ENCODE measurements at regions not wholly inside any gene's neighbourhood (a gene's known extent, or its start where the extent isn't known, plus 50 kb on each side); places are given as distances from the start of the nearest gene placed in this dataset.

DNA sequence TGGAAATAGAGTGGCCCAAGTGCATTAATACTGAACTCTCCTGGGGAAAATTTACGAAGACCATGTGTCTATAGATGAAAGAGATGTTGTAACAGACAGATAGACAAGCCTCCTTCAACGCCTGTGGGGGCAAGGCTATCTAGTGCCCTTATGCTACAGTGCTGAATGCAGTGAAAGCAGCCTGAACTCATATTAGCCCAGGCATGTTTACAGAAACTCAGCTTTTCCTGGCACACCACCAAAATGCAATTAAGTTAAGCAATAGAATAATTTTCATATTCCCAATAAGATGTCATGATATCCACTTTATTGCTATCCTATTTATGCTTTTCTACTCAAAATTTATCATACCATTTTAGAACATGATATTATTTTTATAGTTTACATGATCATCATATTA, 277.0 kb downstream of the DIRAS2 start:
- DNase-seq = no peak

DNA sequence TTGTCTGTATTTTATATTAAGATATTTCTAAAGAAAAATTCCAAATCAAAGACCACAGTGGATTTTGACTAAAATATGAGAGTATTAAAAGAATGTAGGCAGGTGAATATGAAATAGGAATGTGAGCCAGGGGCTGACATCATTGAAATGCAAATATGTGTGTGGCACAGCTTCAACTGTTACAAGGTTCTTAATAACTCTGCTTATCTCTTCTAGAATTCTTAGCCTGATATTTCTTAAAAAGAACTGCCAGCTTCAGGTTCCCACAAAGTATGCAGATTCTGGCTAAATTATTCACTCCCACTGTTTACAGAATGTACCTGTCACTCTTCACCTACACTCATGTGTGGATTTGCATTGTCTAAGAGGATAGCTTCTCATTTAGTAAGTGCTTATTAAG, 274.4 kb downstream of the DIRAS2 start:
- no peak for DNase-seq

DNA sequence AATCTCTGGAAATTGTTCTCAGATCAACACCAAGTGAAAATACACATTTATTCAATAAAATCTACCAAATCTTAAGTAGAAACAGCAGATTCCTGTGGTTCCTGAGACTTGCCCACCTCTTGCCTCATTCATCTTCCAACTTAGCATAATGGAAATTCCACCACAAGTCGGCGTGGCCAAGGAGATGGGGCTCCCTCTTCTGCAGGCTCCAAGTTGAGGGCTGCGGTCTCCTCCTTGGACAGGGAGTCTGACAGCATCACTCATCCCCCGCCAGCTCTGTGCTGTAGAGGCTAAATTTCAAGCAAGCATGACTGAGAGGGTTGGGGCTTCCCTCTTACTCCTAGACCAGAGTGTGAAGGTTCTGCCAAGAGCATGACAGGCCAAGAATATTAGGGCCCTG, 273.7 kb downstream of the DIRAS2 start:
- DNase-seq = no peak

DNA sequence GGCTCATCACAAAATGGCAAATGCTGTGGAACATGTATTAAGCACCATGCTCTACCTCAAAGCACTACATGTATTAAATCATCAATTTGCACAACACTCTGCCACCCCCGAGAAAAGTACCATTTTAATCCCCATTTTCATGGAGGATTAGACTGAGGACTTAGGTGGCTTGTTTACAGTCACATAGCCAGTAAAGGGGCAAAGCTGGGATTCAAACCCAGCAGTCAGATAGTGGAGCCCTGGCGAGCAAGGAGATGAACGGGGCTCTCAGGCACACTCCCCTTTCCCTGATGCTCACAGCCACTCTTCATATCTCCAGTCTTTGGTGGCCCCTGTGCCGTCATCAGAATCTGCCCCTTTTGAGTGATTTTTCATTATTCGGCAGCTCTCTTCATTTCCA, 262.9 kb downstream of the DIRAS2 start:
- no peak for DNase-seq

DNA sequence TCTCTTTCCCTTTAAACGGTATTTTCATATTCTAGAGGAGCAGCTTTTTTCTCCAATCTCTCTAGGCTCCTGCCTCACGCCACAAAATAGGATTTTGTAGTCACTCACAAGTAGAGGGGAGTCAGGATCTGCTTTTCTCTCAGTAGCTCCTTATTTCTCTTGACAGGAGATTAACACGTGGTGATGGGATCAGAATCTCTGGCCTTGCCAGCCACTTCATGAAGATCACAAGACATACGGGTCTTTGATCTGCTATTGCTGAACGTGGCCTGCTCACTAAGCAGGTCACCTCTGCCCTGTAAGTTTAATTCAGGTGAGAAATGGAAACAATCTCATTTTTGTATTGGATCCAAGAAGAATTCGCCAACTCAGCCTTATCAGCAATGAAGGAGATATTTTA, 257.5 kb downstream of the DIRAS2 start:
- DNase-seq = no peak

DNA sequence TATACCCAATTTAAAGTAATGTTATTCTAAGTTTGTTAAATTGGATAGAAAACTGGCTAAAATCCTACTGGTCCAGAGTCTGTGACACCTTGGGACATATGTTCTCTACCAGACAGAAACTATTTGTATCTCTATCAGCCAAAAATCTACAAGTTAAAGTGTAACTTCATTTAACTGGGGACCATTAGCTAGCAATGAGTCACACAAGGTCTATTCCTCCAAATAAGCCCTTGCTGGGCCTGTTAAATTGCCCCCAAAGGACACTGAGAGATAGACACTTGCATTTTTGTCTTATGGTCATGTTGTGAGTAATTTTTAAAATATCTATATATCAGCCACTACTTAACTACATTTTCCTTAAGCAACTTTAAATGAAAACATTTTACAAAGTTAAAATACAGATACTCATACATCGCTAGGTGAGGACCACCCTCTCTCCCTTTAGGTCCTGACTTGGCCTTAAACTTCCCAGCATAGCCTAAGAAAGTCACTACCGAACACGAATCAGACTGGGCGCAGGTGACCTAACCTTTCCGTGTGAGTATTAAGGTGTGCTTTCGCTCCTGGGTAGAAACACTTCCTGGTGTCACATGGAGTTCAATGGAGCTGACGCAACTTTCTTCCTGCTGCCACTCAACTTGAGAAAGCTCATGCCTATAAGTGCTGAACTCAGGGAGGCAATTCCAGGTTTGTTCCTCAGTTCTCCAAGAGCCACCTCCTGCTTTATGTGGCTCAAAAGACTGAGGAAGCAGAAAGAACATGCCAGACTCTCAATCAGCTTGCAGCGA, 249.1 kb downstream of the DIRAS2 start:
- no peak for DNase-seq

DNA sequence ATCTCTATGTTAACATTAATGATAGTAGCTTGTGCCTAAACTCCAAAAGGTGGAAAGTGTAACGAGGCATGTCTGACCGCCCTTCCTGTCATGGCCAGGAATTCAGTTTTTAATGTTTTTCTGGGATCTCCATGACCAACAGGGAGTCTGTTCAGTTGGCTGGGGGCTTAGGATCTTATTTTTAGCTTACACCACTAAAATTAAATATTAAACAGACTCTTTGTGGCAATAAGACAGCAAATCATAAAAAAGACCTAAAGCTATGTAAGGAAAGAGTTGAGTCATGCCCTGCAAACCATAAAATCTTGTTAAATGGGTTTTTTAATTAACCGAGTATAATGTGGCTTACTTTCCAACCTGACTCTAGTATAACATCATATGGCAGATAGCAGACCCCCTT, 247.8 kb downstream of the DIRAS2 start:
- DNase-seq = no peak

DNA sequence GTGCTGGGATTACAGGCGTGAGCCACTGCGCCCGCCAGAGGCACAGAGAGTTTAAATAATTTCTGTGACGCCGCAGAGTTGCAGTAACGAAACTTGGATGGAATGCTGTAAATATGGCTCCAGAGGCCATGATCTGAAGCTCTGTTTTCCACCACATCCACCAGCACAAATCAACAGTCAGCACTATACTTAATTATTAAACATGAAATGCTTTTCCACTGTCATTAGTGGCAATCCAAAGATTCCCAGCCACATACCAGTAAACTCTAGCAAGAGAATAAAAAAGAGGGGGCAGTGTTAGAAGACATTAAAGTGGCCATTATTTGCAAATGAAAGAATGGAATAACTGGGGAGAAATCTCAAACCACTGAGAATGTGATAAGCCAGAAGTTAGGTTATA, 242.5 kb downstream of the DIRAS2 start:
- DNase-seq = no peak

DNA sequence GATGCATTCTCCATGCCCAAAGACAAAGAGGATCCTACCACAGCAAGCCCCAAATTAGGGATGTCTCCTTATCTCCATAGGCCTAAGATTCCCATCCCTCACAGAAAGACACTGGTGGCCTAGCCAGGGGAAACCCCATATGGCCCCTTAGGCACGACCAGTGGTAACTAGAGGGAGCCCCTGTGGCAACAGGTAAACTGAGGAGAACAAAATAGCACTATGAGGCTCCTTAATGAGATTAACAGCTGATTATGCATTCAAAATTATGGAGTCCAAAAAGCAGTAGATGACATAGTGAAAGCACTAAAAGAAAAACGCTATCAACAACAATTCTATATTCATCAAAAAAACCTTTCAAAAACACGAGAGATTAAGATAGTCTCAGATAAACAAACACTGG, 234.0 kb downstream of the DIRAS2 start:
- DNase-seq = no peak

DNA sequence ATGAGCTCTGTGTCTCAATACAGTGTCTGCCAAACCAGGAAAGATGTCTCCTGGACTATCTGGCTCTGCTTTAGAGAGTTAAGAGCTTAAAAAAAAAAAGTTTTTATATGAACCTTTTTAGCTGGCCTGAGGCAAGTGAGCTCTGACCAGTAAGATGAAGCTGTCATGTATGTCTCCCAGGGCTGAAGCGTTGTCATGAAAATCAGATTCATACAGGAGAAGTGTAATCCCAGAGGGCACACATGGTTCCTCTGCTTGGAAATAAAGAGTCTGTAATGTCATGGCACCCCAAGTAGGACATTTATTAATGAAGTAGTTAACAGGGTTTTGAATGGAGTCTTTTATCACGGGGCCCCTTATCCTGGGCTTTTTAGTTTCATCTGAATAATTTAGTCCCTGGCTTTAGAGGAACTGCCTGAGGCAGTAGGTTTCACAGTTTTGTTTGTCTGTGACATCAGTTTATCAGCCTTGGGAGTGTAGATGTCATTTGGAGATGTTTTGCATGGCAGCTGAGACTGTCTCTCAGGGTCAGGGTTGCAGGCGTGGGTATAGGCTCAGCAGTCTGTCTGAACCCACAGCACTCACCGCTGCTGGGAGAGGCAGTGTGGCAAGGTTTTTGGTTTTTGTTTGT, 223.3 kb downstream of the DIRAS2 start:
- no peak for DNase-seq

DNA sequence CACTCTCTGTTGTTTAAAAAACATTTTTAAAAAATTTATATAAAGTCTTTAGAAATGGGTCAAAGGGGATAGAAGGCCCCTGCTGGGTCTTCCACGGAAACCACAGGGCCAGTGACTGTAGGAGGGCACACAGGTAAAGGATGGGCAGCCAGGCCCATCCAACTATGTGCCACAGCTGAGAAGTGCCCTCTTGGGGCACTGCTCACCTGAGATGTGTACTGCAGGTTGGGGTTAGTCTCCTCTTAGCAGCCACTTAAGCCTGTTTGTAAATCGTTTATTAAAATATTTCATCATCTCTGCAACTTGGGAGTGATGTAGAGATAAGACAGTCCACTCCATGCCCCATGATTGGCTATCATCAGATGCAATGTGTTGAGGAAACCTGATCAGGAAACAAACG, 222.4 kb downstream of the DIRAS2 start:
- no peak for DNase-seq

DNA sequence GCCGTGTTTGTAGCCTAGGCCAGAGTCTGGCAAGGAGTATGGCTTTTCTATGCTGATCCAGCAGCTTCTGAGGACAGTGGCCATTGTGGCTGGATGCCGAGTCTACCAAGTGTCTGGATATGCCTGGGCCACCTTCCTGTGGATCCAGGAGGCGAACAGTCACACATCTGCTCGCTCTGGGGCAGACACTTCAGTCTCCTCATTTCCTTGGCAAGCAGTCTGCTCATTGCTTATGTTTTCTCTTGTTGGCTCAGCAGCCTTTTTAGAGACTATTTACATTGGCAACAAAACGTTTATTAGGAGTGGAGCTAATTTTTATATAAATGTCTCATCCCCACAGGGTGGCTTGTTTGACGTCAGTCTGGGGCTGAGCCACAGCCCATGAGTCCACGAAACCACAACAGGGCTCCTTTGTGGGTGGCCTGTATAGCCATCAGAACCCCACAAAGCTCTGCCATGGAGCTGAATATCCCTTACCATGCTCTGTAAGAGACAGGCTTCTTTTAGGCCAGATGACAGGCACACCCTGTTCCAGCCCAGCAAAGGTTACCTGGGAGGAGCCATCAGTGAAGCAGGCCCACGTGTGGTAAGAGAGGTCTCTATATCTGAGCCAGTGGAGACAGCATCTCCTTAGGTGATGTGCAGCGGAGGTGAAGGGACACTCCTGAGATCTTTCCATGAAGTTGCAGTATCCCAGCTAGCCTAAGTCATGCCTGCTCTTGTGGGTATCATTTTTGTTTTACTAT, 221.7 kb downstream of the DIRAS2 start:
- DNase-seq = no peak

DNA sequence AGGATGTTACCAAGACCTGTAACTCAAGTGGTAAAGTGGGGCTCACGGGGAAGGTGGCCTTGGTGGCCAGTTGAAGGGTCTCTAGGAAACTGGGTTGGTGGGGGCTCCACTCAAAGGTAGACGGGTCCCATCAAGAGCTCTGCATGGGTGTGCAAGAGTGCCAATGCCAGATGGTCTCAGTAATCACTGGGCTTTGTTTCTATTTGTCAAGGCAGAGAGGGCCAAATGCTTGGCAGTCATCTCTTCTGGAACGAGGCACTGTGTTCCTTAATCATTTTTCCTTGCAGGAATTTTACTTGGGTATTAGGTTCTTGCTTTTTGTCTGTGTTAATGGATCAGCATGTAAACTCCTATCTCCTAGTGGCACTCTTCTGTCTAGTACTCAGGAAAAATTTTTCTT, 220.8 kb downstream of the DIRAS2 start:
- no peak for DNase-seq

DNA sequence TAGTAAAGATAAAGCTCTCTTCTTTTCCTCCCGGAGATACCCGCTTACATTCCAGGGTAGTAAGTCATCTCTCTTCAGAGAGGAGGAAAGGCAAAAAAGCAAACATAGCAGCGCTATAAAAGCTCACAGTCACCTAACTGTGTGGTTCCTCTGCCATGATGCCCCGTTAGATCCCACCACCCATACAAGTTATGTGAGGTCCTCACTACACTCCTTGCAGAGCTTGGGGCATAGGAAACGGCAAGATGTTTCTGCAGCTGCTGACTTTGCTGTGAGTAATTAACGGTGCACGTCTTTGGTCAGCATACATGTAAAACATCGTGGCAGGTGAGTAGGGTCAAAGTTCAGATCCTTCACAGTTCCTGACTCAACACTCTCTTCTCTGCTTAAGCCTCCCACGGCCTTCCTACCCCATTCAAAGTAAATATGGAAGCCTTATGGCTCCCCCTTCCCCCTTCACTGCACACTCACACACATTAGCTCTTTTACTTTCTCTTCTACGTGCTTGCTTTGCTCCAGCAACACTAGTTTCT, 218.9 kb downstream of the DIRAS2 start:
- DNase-seq = no peak

DNA sequence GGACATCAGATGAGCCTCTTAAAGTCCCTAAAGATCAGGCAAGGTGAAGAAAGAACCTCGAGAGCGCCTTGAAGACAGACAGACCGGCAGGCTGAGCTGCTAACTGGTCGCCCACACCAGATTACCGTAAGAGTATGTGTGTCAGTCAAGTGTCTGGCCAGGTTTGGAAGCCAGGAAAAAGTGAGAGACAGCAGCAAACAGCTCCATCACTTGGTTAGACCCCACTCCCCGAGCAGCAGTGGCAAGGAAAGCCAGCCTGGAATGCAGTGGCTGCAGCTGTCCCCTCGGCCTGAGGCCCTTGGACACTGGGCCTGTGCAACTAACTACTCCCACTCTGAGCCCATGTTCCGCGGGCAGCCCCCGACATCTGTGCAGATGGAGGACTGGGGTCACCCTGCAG, 214.1 kb downstream of the DIRAS2 start:
- no peak for DNase-seq

DNA sequence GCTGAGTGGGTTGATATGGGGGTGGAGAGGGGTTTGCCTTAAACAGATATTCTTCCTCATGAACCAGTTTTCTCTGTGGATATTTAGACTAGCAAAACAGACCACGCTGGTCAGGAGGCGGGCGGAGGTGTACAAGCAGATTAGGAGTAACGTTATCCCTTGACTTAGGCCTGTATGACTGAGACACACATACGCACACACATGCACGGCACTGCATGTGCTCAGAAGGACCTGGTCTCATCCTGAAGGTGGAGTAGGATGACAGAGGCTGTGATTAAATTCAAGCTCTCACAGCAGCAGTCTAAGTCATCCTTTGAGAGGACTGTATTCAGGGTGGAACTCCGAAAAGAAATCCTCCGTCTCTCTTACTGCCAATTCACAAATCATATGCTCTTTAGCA, 209.7 kb downstream of the DIRAS2 start:
- no peak for DNase-seq

DNA sequence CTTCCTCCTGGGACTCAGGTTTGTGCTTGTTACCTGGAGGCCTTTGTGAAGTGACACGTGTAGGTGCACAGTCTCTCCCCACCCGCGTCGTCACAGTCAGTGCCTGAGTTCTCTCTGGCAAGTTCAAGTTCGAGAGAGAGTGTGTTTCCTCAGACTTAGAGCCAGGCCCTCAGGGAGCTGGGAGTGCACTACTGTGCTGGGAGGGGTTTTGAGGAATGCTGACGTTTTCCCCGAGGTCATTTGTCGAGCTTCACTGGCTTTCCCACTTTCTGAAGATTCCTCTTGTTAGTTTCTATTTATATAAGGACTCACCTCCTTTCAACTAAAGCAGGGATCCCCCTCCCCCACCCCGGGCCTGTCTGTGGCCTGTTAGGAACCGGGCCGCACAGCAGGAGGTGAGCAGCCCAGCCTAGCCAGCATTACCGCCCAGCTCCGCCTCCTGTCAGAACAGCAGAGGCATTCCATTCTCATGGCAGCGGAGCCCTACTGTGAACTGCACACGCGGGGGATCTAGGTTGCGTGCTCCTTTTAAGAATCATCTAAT, 209.2 kb downstream of the DIRAS2 start:
- no peak for DNase-seq

DNA sequence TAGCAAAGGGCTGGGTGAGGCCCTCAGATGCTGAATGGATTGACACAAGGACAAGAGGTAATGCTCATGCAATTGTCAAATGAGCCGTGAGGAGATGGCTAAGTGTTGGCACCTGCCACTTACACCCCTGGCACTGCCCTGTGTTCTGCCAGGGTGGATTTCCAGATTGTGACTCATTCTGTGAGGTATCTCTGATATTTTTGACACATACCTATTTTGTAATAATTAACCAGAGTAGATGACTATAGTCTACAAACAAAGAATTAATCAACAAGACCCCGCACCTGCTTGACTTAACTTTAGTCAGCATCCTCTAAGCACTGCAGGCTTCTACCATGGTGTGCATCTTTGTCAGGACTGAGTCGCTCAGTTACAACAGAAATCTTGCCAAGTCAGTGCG, 200.8 kb downstream of the DIRAS2 start:
- no peak for DNase-seq

DNA sequence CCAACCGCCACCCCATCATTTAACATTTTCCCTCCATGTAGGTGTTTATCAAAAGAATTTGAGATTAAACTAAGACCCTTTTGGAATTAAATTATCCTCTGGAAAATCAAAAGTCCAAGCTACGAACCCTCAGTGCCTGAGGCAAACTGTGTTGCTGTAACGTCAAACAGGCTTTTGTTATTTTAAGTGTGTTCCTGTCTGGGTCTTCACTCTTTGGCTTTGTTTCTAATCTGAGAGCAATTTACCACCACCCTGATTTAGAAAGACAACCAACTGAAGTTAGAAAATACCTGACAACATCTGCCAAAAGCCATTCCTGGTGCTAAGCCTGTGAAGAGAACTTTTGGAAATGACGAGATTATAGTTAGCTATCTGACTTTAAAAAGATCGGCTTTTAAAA, 199.9 kb downstream of the DIRAS2 start:
- DNase-seq = no peak

DNA sequence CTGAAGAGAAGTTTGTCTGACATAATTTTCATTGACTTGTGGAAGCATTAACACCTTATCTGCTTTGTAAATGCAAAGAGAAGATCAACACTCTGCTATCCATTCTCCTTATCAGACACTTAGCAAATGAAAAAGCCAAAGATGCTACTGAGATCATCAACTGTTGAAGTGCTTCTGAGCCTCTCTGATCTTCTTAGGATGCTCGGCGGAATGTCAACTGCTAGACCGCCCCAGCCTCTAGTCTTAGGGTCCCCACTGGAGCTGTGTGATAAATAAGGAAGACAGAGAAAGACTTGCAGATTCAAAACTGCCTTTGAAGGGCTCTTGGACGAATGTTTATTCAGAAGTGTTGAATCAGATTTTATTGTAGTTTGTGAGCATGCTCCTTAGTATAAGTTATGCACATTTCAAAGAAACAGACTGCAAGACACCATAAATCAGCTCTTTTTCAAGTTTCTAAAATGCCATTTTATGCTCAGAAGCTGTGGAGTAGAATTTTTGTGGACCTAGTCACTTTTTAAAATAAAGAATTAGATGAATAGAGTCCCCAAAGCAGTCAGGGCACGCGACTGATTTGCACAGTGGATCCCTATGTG, 197.9 kb downstream of the DIRAS2 start:
- DNase-seq = no peak

DNA sequence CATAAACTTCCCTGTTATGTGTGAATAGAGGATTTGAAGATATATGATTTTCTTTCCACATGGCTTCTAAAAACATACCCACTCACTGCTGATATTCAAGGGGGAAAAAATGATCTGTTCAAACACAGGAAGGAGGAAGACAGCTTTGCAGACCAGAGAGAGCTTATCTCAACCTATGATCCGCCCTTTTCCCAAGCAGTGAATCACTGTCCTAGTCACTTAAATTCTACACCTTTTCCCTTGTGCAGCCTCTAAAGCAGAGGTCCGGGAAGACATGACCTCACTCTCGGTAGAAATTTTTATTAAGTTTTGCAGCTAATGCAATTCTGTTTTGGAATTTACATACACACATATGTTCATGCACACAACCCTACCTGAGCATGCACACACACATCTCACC, 197.2 kb downstream of the DIRAS2 start:
- no peak for DNase-seq

DNA sequence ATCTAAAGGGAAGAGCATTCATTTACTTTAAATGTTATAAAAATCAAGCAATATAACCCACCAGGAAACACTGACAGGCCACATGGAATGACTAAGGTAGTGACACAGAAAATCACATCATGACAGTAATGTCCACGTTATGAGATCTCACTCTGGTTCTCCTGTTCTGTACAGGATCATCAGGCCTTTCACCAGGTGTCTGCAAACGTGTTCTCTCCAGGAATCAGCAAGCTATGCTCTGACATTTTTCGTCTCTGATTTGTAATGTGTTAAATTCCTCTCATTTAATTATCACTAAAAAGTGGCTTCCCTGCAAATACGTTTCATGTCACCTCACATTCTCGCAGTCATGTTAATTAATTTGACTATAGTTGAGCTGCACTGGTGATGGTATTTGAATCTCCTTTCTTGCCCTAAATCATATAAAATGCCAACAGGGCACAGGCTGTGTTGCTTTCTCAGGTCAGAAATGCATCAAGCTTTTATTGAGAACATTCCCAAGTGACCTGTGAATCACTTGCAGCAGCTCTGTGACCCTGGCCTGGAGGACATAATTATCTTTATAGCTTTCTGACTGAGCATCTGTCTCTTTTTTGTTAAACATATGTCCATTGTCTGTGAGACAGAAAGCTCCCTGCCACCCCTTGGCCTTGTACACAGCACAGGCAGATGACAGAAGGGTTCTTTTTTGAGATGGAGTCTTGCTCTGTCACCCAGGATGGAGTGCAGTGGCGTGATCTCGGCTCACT, 196.2 kb downstream of the DIRAS2 start:
- DNase-seq = no peak
